Stomach smooth muscle (tissue), 2 donors: ENCODE measurements at regions not wholly inside any gene's neighbourhood (a gene's known extent, or its start where the extent isn't known, plus 50 kb on each side); places are given as distances from the start of the nearest gene placed in this dataset.

Experiments used
- H3K27ac ChIP-seq: one replicate; pipeline ENCODE4 v1.7.0; 2013; ENCODE audit warnings: mild to moderate bottlenecking, low read length, inconsistent platforms
- H3K27me3 ChIP-seq, 2 donors: one replicate each; pipeline ENCODE4 v1.7.0; 2013; ENCODE audit warnings: low read length in 2 of 2; ENCODE audit not compliant: insufficient read depth in 2 of 2, control insufficient read depth in 1 of 2
- H3K36me3 ChIP-seq, 2 donors: one replicate each; pipeline ENCODE4 v1.7.0; 2013; ENCODE audit warnings: low read length in 2 of 2; ENCODE audit not compliant: control insufficient read depth in 2 of 2, insufficient read depth in 2 of 2
- H3K4me1 ChIP-seq: one replicate; pipeline ENCODE4 v1.7.0; 2013; ENCODE audit warnings: low read length; ENCODE audit not compliant: control insufficient read depth, insufficient read depth
- H3K4me3 ChIP-seq, 2 donors: one replicate each; pipeline ENCODE4 v1.7.0; 2013; ENCODE audit warnings: low read length in 2 of 2
- H3K9ac ChIP-seq, 2 donors: one replicate each; pipeline ENCODE4 v1.7.0; 2013; ENCODE audit warnings: low read length in 2 of 2, mild to moderate bottlenecking in 1 of 2
- H3K9me3 ChIP-seq, 2 donors: one replicate each; pipeline ENCODE4 v1.7.0; 2013; ENCODE audit warnings: low read length in 2 of 2; ENCODE audit not compliant: control insufficient read depth in 2 of 2
- donor health status: healthy.
- donor health status: Pancreatic carcinoma.

- Histone ChIP-seq H3K27me3 (no peaks in the 10 kb centered on the region), H3K4me1 (no peaks in the 10 kb centered on the region), H3K9me3 (peaks cover 0 to 2% of the 10 kb centered on the region in 2 donors), H3K4me3 (no peak overlapping the region), H3K36me3 (no peaks in the 10 kb centered on the region), H3K27ac (no peak overlapping the region), H3K9ac (no peak overlapping the region)
Observed at GRCh38 chr2:162912787-162913186, 74.2 kb upstream of the KCNH7 start.

- Histone ChIP-seq H3K9me3 (no peaks in the 10 kb centered on the region), H3K27me3 (no peaks in the 10 kb centered on the region), H3K36me3 (no peaks in the 10 kb centered on the region), H3K4me3 (no peak overlapping the region), H3K4me1 (no peaks in the 10 kb centered on the region), H3K9ac (no peak overlapping the region), H3K27ac (no peak overlapping the region)
Observed at GRCh38 chr2:162908567-162908966, 70.0 kb upstream of the KCNH7 start.

DNA sequence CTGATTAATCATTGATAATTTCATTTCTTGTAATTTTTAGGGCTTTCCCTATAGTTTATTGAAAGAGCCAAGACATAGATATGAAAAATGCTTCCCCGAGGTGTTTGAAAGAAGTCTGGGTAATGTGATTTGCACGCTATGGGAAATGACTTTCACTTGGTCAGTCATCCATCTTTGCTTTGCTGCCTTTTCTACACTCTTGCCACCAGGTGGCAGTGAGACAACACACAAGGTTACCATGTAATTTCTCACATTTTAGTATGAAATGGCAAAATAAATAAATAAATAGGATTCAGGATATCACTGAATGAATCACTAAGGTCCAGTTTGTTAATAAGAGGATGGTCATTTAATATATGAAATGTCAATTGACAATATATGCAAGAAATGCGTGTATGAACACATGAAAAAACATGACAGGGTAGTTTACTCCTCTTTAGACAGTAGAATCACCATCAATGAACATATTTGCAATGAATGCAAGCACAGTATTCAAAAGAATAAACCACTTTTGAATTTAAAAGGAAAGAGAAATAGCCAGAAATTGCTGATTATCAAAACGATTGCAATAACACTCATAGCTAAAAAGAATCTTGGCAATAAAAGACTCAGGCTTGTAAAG is 52.2 kb upstream of the KCNH7 start:
- Histone ChIP-seq H3K36me3 (no peaks in the 10 kb centered on the region), H3K9ac (no peak overlapping the region), H3K4me3 (no peak overlapping the region), H3K4me1 (no peaks in the 10 kb centered on the region), H3K27ac (no peak overlapping the region), H3K27me3 (no peaks in the 10 kb centered on the region), H3K9me3 (no peaks in the 10 kb centered on the region)

GRCh38 chr2:162888652-162889051 is 50.1 kb upstream of the KCNH7 start:
- Histone ChIP-seq H3K4me1 (no peaks in the 10 kb centered on the region), H3K9me3 (no peaks in the 10 kb centered on the region), H3K9ac (no peak overlapping the region), H3K36me3 (no peaks in the 10 kb centered on the region), H3K4me3 (no peak overlapping the region), H3K27ac (no peak overlapping the region), H3K27me3 (no peaks in the 10 kb centered on the region)
